A673 (cell line): ENCODE measurements at regions not wholly inside any gene's neighbourhood (a gene's known extent, or its start where the extent isn't known, plus 50 kb on each side); places are given as distances from the start of the nearest gene placed in this dataset.

ENCODE experiments used
- BruUV-seq: library from RNA; stranded (reverse); fragments of 400-500 nt; replicated peaks from 2 replicates; lab custom pipeline; 2021; lab: Mats Ljungman, UMichigan
- CTCF ChIA-PET: fragments of 300-600 bp; sonication (Branson Sonifier 250); formaldehyde crosslinking; loops from one replicate; lab custom pipeline; 2022; ENCODE audit warnings: antibody characterized with exemption; lab: Charles Lee
- POLR2A ChIA-PET: fragments of 300-600 bp; sonication (Branson Sonifier 250); formaldehyde crosslinking; loops from one replicate; lab custom pipeline; 2022; ENCODE audit warnings: antibody characterized with exemption; ENCODE audit not compliant: low non-redundant PET; lab: Charles Lee
- DNase-seq: peaks from one replicate; pipeline ENCODE4 v3.0.0-alpha.2; 2015; ENCODE audit warnings: low spot score
- H3K27ac ChIP-seq: fragments of 200-600 bp; sonication (generic); 2 replicates; pipeline ENCODE4 v1.5.1; 2016; ENCODE audit warnings: mixed run types, low read depth, mild to moderate bottlenecking, mixed read lengths, antibody characterized with exemption, low read length; ENCODE audit not compliant: poor library complexity, severe bottlenecking
- H3K27me3 ChIP-seq: fragments of 200-600 bp; sonication (generic); replicated peaks from 2 replicates; pipeline ENCODE4 v1.6.1; 2017; ENCODE audit warnings: mixed run types, low read depth, mild to moderate bottlenecking, mixed read lengths, antibody characterized with exemption, low read length; ENCODE audit not compliant: insufficient read depth, poor library complexity
- H3K36me3 ChIP-seq: fragments of 200-600 bp; sonication (generic); 2 replicates; pipeline ENCODE4 v1.6.1; 2016; ENCODE audit warnings: mixed run types, mild to moderate bottlenecking, mixed read lengths, antibody characterized with exemption, low read length; ENCODE audit not compliant: insufficient read depth, poor library complexity, severe bottlenecking
- H3K4me1 ChIP-seq: fragments of 200-600 bp; sonication (generic); 2 replicates; pipeline ENCODE4 v1.6.1; 2017; ENCODE audit warnings: mixed run types, mild to moderate bottlenecking, mixed read lengths, antibody characterized with exemption, low read length; ENCODE audit not compliant: insufficient read depth, poor library complexity, severe bottlenecking
- H3K4me3 ChIP-seq: fragments of 200-600 bp; sonication (generic); 2 replicates; pipeline ENCODE4 v1.5.1; 2016; ENCODE audit warnings: low read depth, mixed run types, mild to moderate bottlenecking, mixed read lengths, low read length; ENCODE audit not compliant: poor library complexity, severe bottlenecking
- H3K9me3 ChIP-seq: fragments of 200-600 bp; sonication (generic); 2 replicates; pipeline ENCODE4 v1.6.1; 2016; ENCODE audit warnings: mixed run types, low read depth, mild to moderate bottlenecking, mixed read lengths, antibody characterized with exemption, low read length; ENCODE audit not compliant: poor library complexity, severe bottlenecking
- CTCF ChIP-seq: fragments of 300-800, 200-600 bp; sonication (generic); conservative IDR thresholded peaks from 2 replicates; pipeline ENCODE4 v1.5.1; 2017; ENCODE audit warnings: low read depth, mild to moderate bottlenecking, antibody characterized with exemption, low read length, moderate library complexity, mixed read lengths
- EZH2 ChIP-seq: fragments of 200-600 bp; sonication (generic); IDR thresholded peaks from 2 replicates; pipeline ENCODE4 v1.6.1; 2017; ENCODE audit warnings: borderline replicate concordance, low read depth, mild to moderate bottlenecking, mixed read lengths, antibody characterized with exemption, low read length; ENCODE audit not compliant: poor library complexity, severe bottlenecking
- intact Hi-C: fragments of 100-400 bp; cut with micrococcal nuclease; formaldehyde crosslinking; loops from one replicate; pipeline ENCODE4 v1.10.0; 2022; ENCODE audit not compliant: unreplicated experiment

- H3K9me3 ChIP-seq = no peaks in the 10 kb centered on the region
- DNase-seq = no peak
- ChIA-PET CTCF (no interaction called here), POLR2A (no interaction called here)
- peaks cover 3% of the 10 kb centered on the region for H3K4me1 ChIP-seq
- no peaks in the 10 kb centered on the region for H3K36me3 ChIP-seq
- no peaks in the 10 kb centered on the region for H3K27me3 ChIP-seq
- BruUV-seq = no TSS peak
- TF ChIP-seq EZH2 = no peak
- no peak for TF ChIP-seq CTCF
- intact Hi-C loops = no loop called here
- H3K27ac ChIP-seq = no peak overlapping the region
- H3K4me3 ChIP-seq = no peak overlapping the region
These were observed 625.2 kb downstream of the CPS1 start for GRCh38 chr2:211181626-211182025.

- TF ChIP-seq EZH2 = no peak
- TF ChIP-seq CTCF = no peak
- intact Hi-C loops = no loop called here
- no peaks in the 10 kb centered on the region for H3K36me3 ChIP-seq
- no peak overlapping the region for H3K4me3 ChIP-seq
- no peaks in the 10 kb centered on the region for H3K4me1 ChIP-seq
- no peak overlapping the region for H3K27ac ChIP-seq
- POLR2A ChIA-PET = no interaction called here
- no TSS peak for BruUV-seq
- DNase-seq = no peak
- CTCF ChIA-PET = no interaction called here
- no peaks in the 10 kb centered on the region for H3K9me3 ChIP-seq
- no peaks in the 10 kb centered on the region for H3K27me3 ChIP-seq
These were observed 631.2 kb downstream of the CPS1 start for GRCh38 chr2:211187602-211188001.

- ChIA-PET CTCF (interaction anchor here (1.0 kb wide), 1 partner anchor 46 kb away, joined by 3 read pairs; no protein-coding TSS in a partner anchor), POLR2A (interaction anchor here (0.5 kb wide), 1 partner anchor 12 kb away, joined by 13 read pairs; no protein-coding TSS in a partner anchor)
- BruUV-seq = no TSS peak
- no peak overlapping the region for H3K27ac ChIP-seq
- H3K4me3 ChIP-seq = no peak overlapping the region
- no peak for TF ChIP-seq EZH2
- no peak for TF ChIP-seq CTCF
- no peak for DNase-seq
- no peaks in the 10 kb centered on the region for H3K27me3 ChIP-seq
- H3K9me3 ChIP-seq = no peaks in the 10 kb centered on the region
- H3K4me1 ChIP-seq = no peaks in the 10 kb centered on the region
- intact Hi-C loops = no loop called here
- no peaks in the 10 kb centered on the region for H3K36me3 ChIP-seq
These were observed 647.6 kb downstream of the CPS1 start for GRCh38 chr2:211203986-211204385.
